PC-9 (cell line): ENCODE measurements at regions not wholly inside any gene's neighbourhood (a gene's known extent, or its start where the extent isn't known, plus 50 kb on each side); places are given as distances from the start of the nearest gene placed in this dataset.

ENCODE experiments used
- BruUV-seq: library from RNA; stranded (reverse); fragments of 400-500 nt; replicated peaks from 2 replicates; lab custom pipeline; 2021; lab: Mats Ljungman, UMichigan
- CTCF ChIA-PET: fragments of 300-600 bp; sonication (Branson Sonifier 250); formaldehyde crosslinking; loops from one replicate; lab custom pipeline; 2022; ENCODE audit warnings: antibody characterized with exemption; lab: Charles Lee
- POLR2A ChIA-PET: fragments of 300-600 bp; sonication (Branson Sonifier 250); formaldehyde crosslinking; loops from one replicate; lab custom pipeline; 2022; ENCODE audit warnings: antibody characterized with exemption; ENCODE audit not compliant: unreplicated experiment; lab: Charles Lee
- DNase-seq, 2 experiments: peaks; one replicate each; pipeline versions ENCODE4 v3.0.0 to v3.0.0-alpha.2; 2015 to 2022; ENCODE audit warnings: mixed read lengths in 1 of 2
- H2AFZ ChIP-seq: fragments of 200-600 bp; sonication (generic); 2 replicates; pipeline ENCODE4 v1.8.1; 2017; ENCODE audit warnings: antibody characterized with exemption
- H3F3A ChIP-seq: fragments of 200-600 bp; sonication (generic); 2 replicates; pipeline ENCODE4 v1.8.1; 2017; ENCODE audit warnings: antibody characterized with exemption, mild to moderate bottlenecking, low read depth; ENCODE audit not compliant: insufficient read depth
- H3K27ac ChIP-seq: fragments of 200-600 bp; sonication (generic); 2 replicates; pipeline ENCODE4 v1.6.1; 2016; ENCODE audit warnings: mixed run types
- H3K27me3 ChIP-seq: fragments of 200-600 bp; sonication (generic); 2 replicates; pipeline ENCODE4 v1.6.1; 2016; ENCODE audit warnings: low read depth, mixed run types; ENCODE audit not compliant: insufficient read depth
- H3K36me3 ChIP-seq: fragments of 200-600 bp; sonication (generic); 2 replicates; pipeline ENCODE4 v1.6.1; 2016; ENCODE audit warnings: low read depth, mixed run types
- H3K4me1 ChIP-seq: fragments of 200-600 bp; sonication (generic); replicated peaks from 2 replicates; pipeline ENCODE4 v1.6.1; 2016; ENCODE audit warnings: mixed run types; ENCODE audit not compliant: insufficient read depth
- H3K4me2 ChIP-seq: fragments of 200-600 bp; sonication (generic); 2 replicates; pipeline ENCODE4 v1.6.1; 2017; ENCODE audit warnings: mixed run types
- H3K4me3 ChIP-seq: fragments of 200-600 bp; sonication (generic); 2 replicates; pipeline ENCODE4 v1.6.1; 2016; ENCODE audit warnings: mixed run types
- H3K79me2 ChIP-seq: fragments of 200-600 bp; sonication (generic); 2 replicates; pipeline ENCODE4 v1.6.1; 2017; ENCODE audit warnings: low read depth, mixed run types
- H3K9me2 ChIP-seq: fragments of 200-600 bp; sonication (generic); 2 replicates; pipeline ENCODE4 v1.8.1; 2017; ENCODE audit warnings: mild to moderate bottlenecking; ENCODE audit not compliant: insufficient read depth
- H3K9me3 ChIP-seq: fragments of 200-600 bp; sonication (generic); 2 replicates; pipeline ENCODE4 v1.8.1; 2016; ENCODE audit warnings: low read depth; ENCODE audit not compliant: insufficient read depth
- H4K20me1 ChIP-seq: fragments of 200-600 bp; sonication (generic); 2 replicates; pipeline ENCODE4 v1.8.1; 2017; ENCODE audit not compliant: insufficient read depth
- CTCF ChIP-seq: fragments of 200-600 bp; sonication (generic); conservative IDR thresholded peaks from 2 replicates; pipeline ENCODE4 v1.6.1; 2017; ENCODE audit warnings: mixed run types, antibody characterized with exemption, mild to moderate bottlenecking, moderate library complexity
- EZH2 ChIP-seq: fragments of 200-600 bp; sonication (generic); IDR thresholded peaks from 2 replicates; pipeline ENCODE4 v1.8.0; 2017; ENCODE audit warnings: antibody characterized with exemption, low read depth
- intact Hi-C: fragments of 100-400 bp; cut with micrococcal nuclease; formaldehyde crosslinking; loops from one replicate; pipeline ENCODE4 v1.10.0; 2022; ENCODE audit not compliant: unreplicated experiment

- Histone ChIP-seq H4K20me1 (no peaks in the 10 kb centered on the region), H3K4me2 (no peak overlapping the region), H3K27me3 (no peaks in the 10 kb centered on the region), H3K4me1 (no peaks in the 10 kb centered on the region), H3K9me3 (no peaks in the 10 kb centered on the region), H3K27ac (no peak overlapping the region), H2AFZ (no peak overlapping the region), H3K36me3 (no peaks in the 10 kb centered on the region), H3K9me2 (no peaks in the 10 kb centered on the region), H3K4me3 (no peak overlapping the region), H3K79me2 (no peaks in the 10 kb centered on the region), H3F3A (no peaks in the 10 kb centered on the region)
- TF ChIP-seq CTCF, result no peak
- no peak for TF ChIP-seq EZH2
- BruUV-seq, result no TSS peak
- POLR2A ChIA-PET, result no interaction called here
- CTCF ChIA-PET, result no interaction called here
- intact Hi-C loops, result loop anchor here (2.0 kb wide), 1 partner anchor 621 kb away; no protein-coding TSS in a partner anchor
- no peak for DNase-seq
Observed at GRCh38 chr18:52289392-52289791, 50.6 kb upstream of the DCC start.
